ENCODE measurements at regions not wholly inside any gene's neighbourhood (a gene's known extent, or its start where the extent isn't known, plus 50 kb on each side); places are given as distances from the start of the nearest gene placed in this dataset.

- POLR2A ChIA-PET = no interaction called here
- H3K4me1 ChIP-seq (ENCODE audit: control insufficient read depth in 2 of 2, insufficient read depth in 2 of 2, low read length in 2 of 2) = no peaks in the 10 kb centered on the region
- no peaks in the 10 kb centered on the region for H3K4me1 Mint-ChIP-seq
- ATAC-seq (ENCODE audit: low read depth) (no peak), DNase-seq (no peak)
- H3K79me2 ChIP-seq (ENCODE audit: control insufficient read depth, insufficient read depth, low read length) = no peaks in the 10 kb centered on the region
- no peak overlapping the region for H3K27ac Mint-ChIP-seq
- 80% methylated on average over 5 of the region's 5 CpGs for WGBS (ENCODE audit: insufficient coverage)
- no peak for TF ChIP-seq CTCF (IDR thresholded peaks at IDR 0.05)
- no peak for TF ChIP-seq EZH2 (IDR thresholded peaks at IDR 0.05; ENCODE audit: borderline replicate concordance, insufficient read depth, low read depth, low read length, poor library complexity, severe bottlenecking)
- no peak overlapping the region for H3K4me2 ChIP-seq (replicated peaks; ENCODE audit: low read depth, low read length, poor library complexity, severe bottlenecking)
- no peak overlapping the region for H3K27ac ChIP-seq (ENCODE audit: low read length in 2 of 2)
- no peak overlapping the region for H3K4me3 Mint-ChIP-seq
- no peaks in the 10 kb centered on the region for H3K9me3 Mint-ChIP-seq (ENCODE audit: insufficient read depth)
- intact Hi-C loops (cut with micrococcal nuclease) = loop anchor here (2.0 kb wide), 1 partner anchor 261 kb away; no protein-coding TSS in a partner anchor
- no peak overlapping the region for H2AFZ ChIP-seq (ENCODE audit: insufficient read depth, low read depth, low read length, poor library complexity, severe bottlenecking)
- no peaks in the 10 kb centered on the region for H4K20me1 ChIP-seq (ENCODE audit: control insufficient read depth, insufficient read depth, low read length, poor library complexity, severe bottlenecking)
- no peak overlapping the region for H3K4me3 ChIP-seq (ENCODE audit: control extremely low read depth in 1 of 5, extremely low read depth in 1 of 5, insufficient read depth in 1 of 5, low read depth in 2 of 5, low read length in 4 of 5)
- CTCF ChIA-PET = interaction anchor here (2.0 kb wide), 1 partner anchor 259 kb away, joined by 8 read pairs; no protein-coding TSS in a partner anchor
- H3K27me3 Mint-ChIP-seq = no peaks in the 10 kb centered on the region
- H3K36me3 ChIP-seq (replicated peaks in 1 of 2; ENCODE audit: control extremely low read depth in 1 of 2, control insufficient read depth in 1 of 2, extremely low read depth in 1 of 2, insufficient read depth in 2 of 2, low read length in 1 of 2) = no peaks in the 10 kb centered on the region
- no peak overlapping the region for H3K9ac ChIP-seq (ENCODE audit: low read length)
- no peaks in the 10 kb centered on the region for H3K27me3 ChIP-seq (replicated peaks in 1 of 4; ENCODE audit: control extremely low read depth in 1 of 4, control insufficient read depth in 3 of 4, insufficient read depth in 4 of 4, low read length in 3 of 4)
- no peaks in the 10 kb centered on the region for H3K9me3 ChIP-seq (ENCODE audit: control extremely low read depth in 1 of 3, control insufficient read depth in 2 of 3, insufficient read depth in 1 of 3, low read length in 2 of 3)
Observed at GRCh38 chr14:34099635-34100034, 148.8 kb upstream of the EGLN3 start.

- intact Hi-C loops (cut with micrococcal nuclease) = loop anchor here (2.0 kb wide), 1 partner anchor 260 kb away; no protein-coding TSS in a partner anchor
- no peak overlapping the region for H3K9ac ChIP-seq (ENCODE audit: low read length)
- no peaks in the 10 kb centered on the region for H3K27me3 Mint-ChIP-seq
- DNase-seq (no peak), ATAC-seq (ENCODE audit: low read depth) (no peak)
- no peak overlapping the region for H3K27ac ChIP-seq (ENCODE audit: low read length in 2 of 2)
- TF ChIP-seq EZH2 (IDR thresholded peaks at IDR 0.05; ENCODE audit: borderline replicate concordance, insufficient read depth, low read depth, low read length, poor library complexity, severe bottlenecking) = no peak
- no peak for TF ChIP-seq CTCF (IDR thresholded peaks at IDR 0.05)
- no peak overlapping the region for H3K27ac Mint-ChIP-seq
- ChIA-PET POLR2A (no interaction called here), CTCF (interaction anchor here (1.0 to 2.0 kb wide), 2 partner anchors 255 to 258 kb away, joined by 3 to 8 read pairs; no protein-coding TSS in a partner anchor)
- H3K4me3 Mint-ChIP-seq = no peak overlapping the region
- H3K27me3 ChIP-seq (replicated peaks in 1 of 4; ENCODE audit: control extremely low read depth in 1 of 4, control insufficient read depth in 3 of 4, insufficient read depth in 4 of 4, low read length in 3 of 4) = no peaks in the 10 kb centered on the region
- no peaks in the 10 kb centered on the region for H3K9me3 Mint-ChIP-seq (ENCODE audit: insufficient read depth)
- H3K79me2 ChIP-seq (ENCODE audit: control insufficient read depth, insufficient read depth, low read length) = no peaks in the 10 kb centered on the region
- no peak overlapping the region for H3K4me2 ChIP-seq (replicated peaks; ENCODE audit: low read depth, low read length, poor library complexity, severe bottlenecking)
- H3K4me3 ChIP-seq (ENCODE audit: control extremely low read depth in 1 of 5, extremely low read depth in 1 of 5, insufficient read depth in 1 of 5, low read depth in 2 of 5, low read length in 4 of 5) = no peak overlapping the region
- no peaks in the 10 kb centered on the region for H4K20me1 ChIP-seq (ENCODE audit: control insufficient read depth, insufficient read depth, low read length, poor library complexity, severe bottlenecking)
- no peaks in the 10 kb centered on the region for H3K4me1 ChIP-seq (ENCODE audit: control insufficient read depth in 2 of 2, insufficient read depth in 2 of 2, low read length in 2 of 2)
- no peaks in the 10 kb centered on the region for H3K9me3 ChIP-seq (ENCODE audit: control extremely low read depth in 1 of 3, control insufficient read depth in 2 of 3, insufficient read depth in 1 of 3, low read length in 2 of 3)
- no peak overlapping the region for H2AFZ ChIP-seq (ENCODE audit: insufficient read depth, low read depth, low read length, poor library complexity, severe bottlenecking)
- no peaks in the 10 kb centered on the region for H3K4me1 Mint-ChIP-seq
- H3K36me3 ChIP-seq (replicated peaks in 1 of 2; ENCODE audit: control extremely low read depth in 1 of 2, control insufficient read depth in 1 of 2, extremely low read depth in 1 of 2, insufficient read depth in 2 of 2, low read length in 1 of 2) = no peaks in the 10 kb centered on the region
Observed at GRCh38 chr14:34098985-34099349, 148.1 kb upstream of the EGLN3 start.
